Right lobe of liver (tissue), 6 donors: ENCODE measurements at regions not wholly inside any gene's neighbourhood (a gene's known extent, or its start where the extent isn't known, plus 50 kb on each side); places are given as distances from the start of the nearest gene placed in this dataset.

Source experiments
- ATAC-seq, 4 donors: fragments of 200-7000 bp; cut with Tn5 transposase; one replicate each; pipeline ENCODE4 v1.9.1; 2020; ENCODE audit warnings: mild to moderate bottlenecking in 4 of 4, moderate library complexity in 4 of 4
- DNase-seq, 3 donors: peaks; one replicate each; pipeline ENCODE4 v3.0.0-alpha.2; 2020
- H3K27ac ChIP-seq, 3 donors: fragments of 200-600 bp; one replicate each; pipeline ENCODE4 v1.8.0; 2022
- H3K27me3 ChIP-seq, 2 donors: fragments of 200-600 bp; one replicate each; pipeline ENCODE4 v1.8.0; 2022
- H3K36me3 ChIP-seq, 4 donors: fragments of 200-600 bp; sonication (generic) in 1 of 4; one replicate each; pipeline versions ENCODE4 v1.5.1 to v1.8.0; 2017 to 2022; ENCODE audit warnings: control low read depth in 1 of 4
- H3K4me1 ChIP-seq, 4 donors: fragments of 200-600 bp; sonication (generic) in 1 of 4; one replicate each; pipeline versions ENCODE4 v1.5.1 to v1.8.0; 2017 to 2022; ENCODE audit warnings: control low read depth in 1 of 4
- H3K4me3 ChIP-seq, 3 donors: fragments of 200-600 bp; one replicate each; pipeline ENCODE4 v1.8.0; 2022
- H3K9me3 ChIP-seq, 4 donors: fragments of 200-600 bp; sonication (generic) in 1 of 4; one replicate each; pipeline versions ENCODE4 v1.5.1 to v1.8.0; 2017 to 2022; ENCODE audit warnings: control low read depth in 1 of 4
- POLR2A ChIP-seq: fragments of 450-650 bp; IDR thresholded peaks from one replicate; pipeline ENCODE4 v1.6.1; 2017; ENCODE audit warnings: antibody characterized with exemption, mild to moderate bottlenecking
- WGBS: methylation state at CpG from one replicate; pipeline ENCODE4 v1.1.6; 2018; ENCODE audit warnings: low coverage, low lambda C conversion rate; ENCODE audit not compliant: insufficient coverage; ENCODE audit errors: missing lambda C conversion rate; 5-methylcytosine and 5-hydroxymethylcytosine counted together
- intact Hi-C, 2 donors: fragments of 100-400 bp; cut with DNase I; formaldehyde crosslinking; loops; one replicate each; pipeline versions ENCODE4 v1.11.2 to v1.14.1; 2022
- TF ChIP-seq, protein P1 (sequence below), 4 donors: fragments of 200-600 bp in 3 of 4; fragments of 450-650 bp in 1 of 4; IDR thresholded peaks; one replicate each; pipeline versions ENCODE4 v1.5.1 to v1.8.0; 2016 to 2022; ENCODE audit warnings: antibody characterized with exemption in 4 of 4, mild to moderate bottlenecking in 2 of 4
- donor health status: DM: no; HTN: yes; CAD: no.
- donor health status: DM: no; HTN: no; CAD: no.
- donor health status: DM: no; HTN: no; CAD: no.
- donor health status: DM: no; HTN: yes; CAD: no.
- donor health status: DM: no; HTN: yes; CAD: no.

DNA sequence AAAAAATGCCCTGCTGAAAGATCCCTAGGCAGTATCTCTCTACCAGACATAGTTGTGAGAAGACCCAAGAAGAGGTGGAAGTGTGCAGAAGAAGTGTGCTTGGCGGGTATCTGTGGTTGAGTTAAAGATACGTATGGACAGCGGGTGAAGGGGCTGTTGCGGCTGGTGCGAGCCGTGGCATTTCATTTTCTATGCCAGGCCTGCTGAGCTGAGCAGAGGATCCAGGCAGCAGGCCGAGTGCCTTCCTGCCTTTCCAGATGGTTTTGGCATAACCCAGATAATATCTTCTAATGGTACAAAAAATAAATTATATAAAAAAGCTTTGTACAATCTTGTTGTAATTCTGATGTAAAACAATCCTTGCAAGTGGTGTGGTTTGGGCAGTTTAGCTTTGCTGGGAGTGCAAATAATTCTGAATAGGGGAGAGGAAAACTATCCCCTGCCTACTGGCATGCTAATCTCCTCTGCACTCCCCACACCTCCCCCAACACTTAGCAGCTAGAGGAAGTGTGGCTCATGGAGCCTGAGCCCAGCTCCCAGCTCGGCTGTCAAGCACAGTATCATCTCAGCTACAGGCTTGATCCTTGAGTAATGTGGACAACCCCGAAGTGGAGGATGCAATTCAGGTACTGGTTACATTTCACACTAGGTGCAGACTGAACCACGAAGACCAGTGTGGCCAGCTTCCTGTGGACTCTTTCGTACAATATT, 168.9 kb downstream of the VRK1 start:
- Histone ChIP-seq H3K27ac (no peak overlapping the region), H3K4me1 (no peaks in the 10 kb centered on the region), H3K9me3 (no peaks in the 10 kb centered on the region), H3K36me3 (no peaks in the 10 kb centered on the region), H3K27me3 (no peaks in the 10 kb centered on the region), H3K4me3 (no peak overlapping the region)
- ATAC-seq, result no peak
- 61% methylated on average over 9 of the region's 11 CpGs for WGBS
- TF ChIP-seq, protein P1, sequence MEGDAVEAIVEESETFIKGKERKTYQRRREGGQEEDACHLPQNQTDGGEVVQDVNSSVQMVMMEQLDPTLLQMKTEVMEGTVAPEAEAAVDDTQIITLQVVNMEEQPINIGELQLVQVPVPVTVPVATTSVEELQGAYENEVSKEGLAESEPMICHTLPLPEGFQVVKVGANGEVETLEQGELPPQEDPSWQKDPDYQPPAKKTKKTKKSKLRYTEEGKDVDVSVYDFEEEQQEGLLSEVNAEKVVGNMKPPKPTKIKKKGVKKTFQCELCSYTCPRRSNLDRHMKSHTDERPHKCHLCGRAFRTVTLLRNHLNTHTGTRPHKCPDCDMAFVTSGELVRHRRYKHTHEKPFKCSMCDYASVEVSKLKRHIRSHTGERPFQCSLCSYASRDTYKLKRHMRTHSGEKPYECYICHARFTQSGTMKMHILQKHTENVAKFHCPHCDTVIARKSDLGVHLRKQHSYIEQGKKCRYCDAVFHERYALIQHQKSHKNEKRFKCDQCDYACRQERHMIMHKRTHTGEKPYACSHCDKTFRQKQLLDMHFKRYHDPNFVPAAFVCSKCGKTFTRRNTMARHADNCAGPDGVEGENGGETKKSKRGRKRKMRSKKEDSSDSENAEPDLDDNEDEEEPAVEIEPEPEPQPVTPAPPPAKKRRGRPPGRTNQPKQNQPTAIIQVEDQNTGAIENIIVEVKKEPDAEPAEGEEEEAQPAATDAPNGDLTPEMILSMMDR (IDR thresholded peaks at IDR 0.05), result no peak
- TF ChIP-seq POLR2A, result no peak
- intact Hi-C loops, result no loop called here
- DNase-seq, result no peak

DNA sequence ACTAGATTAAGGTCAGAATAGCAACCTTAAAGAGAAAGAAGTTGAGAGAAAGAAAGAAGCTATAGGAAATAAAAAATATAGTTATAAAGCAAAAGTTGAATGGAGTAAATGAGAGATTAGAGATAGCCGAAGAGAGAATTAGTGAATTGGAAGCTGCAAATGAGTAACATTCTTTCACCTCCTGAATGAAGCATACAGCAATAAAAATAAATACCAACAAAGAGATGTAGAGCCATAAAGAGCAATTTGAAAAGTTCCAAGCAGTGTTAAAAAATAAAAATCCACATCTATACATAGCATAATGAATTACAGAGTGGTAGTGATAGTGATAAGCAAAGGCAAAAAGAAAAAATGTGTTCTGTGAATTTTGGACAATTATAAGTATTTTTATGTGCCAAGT, 177.9 kb downstream of the VRK1 start:
- intact Hi-C loops, result no loop called here
- Histone ChIP-seq H3K4me1 (no peaks in the 10 kb centered on the region), H3K36me3 (no peaks in the 10 kb centered on the region), H3K27me3 (no peaks in the 10 kb centered on the region), H3K27ac (no peak overlapping the region), H3K9me3 (peaks cover 0 to 6% (median 1%) of the 10 kb centered on the region in 4 donors), H3K4me3 (no peak overlapping the region)
- ATAC-seq (no peak), DNase-seq (no peak)
- TF ChIP-seq POLR2A, result no peak
- TF ChIP-seq, protein P1 (IDR thresholded peaks at IDR 0.05), result no peak
- 54% methylated on average over 1 of the region's 1 CpG for WGBS

DNA sequence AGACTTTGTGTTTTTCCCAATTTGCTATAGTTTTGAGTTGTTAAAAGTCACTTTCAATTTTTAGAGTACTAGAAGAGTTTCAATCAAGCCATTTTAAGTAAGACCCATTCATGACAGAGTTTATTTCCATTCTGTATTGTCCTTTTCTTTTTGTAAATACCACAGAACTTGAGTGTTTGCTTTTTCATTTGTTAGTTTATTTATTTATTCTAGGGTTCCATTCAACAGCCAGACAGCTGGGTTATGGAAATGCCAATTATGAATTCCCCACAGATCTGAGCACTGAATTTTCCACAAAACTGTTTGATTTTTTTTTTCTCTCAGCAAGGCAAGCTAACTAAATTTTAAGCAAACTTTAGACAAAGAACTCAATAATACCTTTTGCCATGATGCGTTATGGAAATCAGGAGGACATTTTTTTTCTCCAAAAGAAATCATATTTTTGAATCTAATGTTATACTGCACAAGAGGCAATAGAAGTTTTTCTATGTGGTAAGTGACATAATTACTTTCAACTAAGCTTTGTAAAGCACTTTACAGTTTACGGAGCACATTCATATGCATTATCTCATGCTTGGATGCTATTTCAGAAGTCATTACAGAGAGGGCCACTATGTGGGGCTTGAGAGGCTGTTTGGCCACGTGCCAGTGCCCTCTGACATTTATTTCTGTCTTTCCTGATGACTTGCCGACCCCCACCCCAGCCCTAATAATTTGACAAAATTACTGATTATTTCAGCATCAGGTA, 181.5 kb downstream of the VRK1 start:
- no peaks in the 10 kb centered on the region for H3K27me3 ChIP-seq
- TF ChIP-seq, protein P1 (IDR thresholded peaks at IDR 0.05), result no peak
- TF ChIP-seq POLR2A, result no peak
- 47% methylated on average over 4 of the region's 4 CpGs for WGBS
- H3K36me3 ChIP-seq, result no peaks in the 10 kb centered on the region
- intact Hi-C loops, result no loop called here
- no peak overlapping the region for H3K4me3 ChIP-seq
- H3K27ac ChIP-seq, result no peak overlapping the region
- DNase-seq, result no peak
- H3K9me3 ChIP-seq, result peaks cover 0 to 6% (median 1%) of the 10 kb centered on the region in 4 donors
- no peak for ATAC-seq
- H3K4me1 ChIP-seq, result no peaks in the 10 kb centered on the region

DNA sequence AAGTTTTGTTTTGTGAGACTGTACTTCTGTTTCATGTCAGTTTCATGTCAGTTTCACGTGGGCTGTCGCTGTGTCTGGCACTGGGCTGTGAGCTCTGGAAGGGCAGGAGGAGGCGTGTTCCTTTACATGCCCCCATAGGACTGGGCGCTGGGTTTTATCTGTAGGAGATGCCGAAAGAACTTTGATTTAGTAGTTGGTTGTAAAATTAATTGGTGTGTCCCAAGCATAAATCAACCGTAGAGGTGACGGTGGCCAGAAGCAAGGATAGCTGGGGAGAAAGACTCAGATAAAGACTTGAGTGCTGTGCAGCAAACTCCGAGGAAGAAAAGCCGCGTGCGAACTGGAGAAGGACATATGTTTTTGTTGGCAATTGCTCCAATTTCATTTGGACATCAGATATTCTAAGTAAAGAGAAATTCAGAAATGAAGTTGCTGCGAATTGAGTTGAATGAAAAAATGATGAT, 182.5 kb downstream of the VRK1 start:
- ATAC-seq, result no peak
- TF ChIP-seq, protein P1 (IDR thresholded peaks at IDR 0.05), result no peak
- no peak for TF ChIP-seq POLR2A
- WGBS, result 51% methylated on average over 12 of the region's 12 CpGs

More for the DNA sequence above, 182.5 kb downstream of the VRK1 start:
- peaks cover 0 to 6% (median 0%) of the 10 kb centered on the region in 4 donors for H3K9me3 ChIP-seq
- H3K27ac ChIP-seq, result no peak overlapping the region
- intact Hi-C loops, result no loop called here
- H3K4me1 ChIP-seq, result no peaks in the 10 kb centered on the region
- no peaks in the 10 kb centered on the region for H3K27me3 ChIP-seq
- no peak overlapping the region for H3K4me3 ChIP-seq
- H3K36me3 ChIP-seq, result no peaks in the 10 kb centered on the region
- no peak for DNase-seq
